Smooth muscle cell of the brain vasculature (primary cell): ENCODE measurements at regions not wholly inside any gene's neighbourhood (a gene's known extent, or its start where the extent isn't known, plus 50 kb on each side); places are given as distances from the start of the nearest gene placed in this dataset.
"Not testable (repeated sequence)": the region's sequence is repeated elsewhere in the genome, so short reads cannot be mapped to it uniquely, and the experiment has no call there.

Experiments
- DNase-seq: peaks from one replicate; pipeline ENCODE4 v3.0.0-alpha.2; 2012; ENCODE audit warnings: low read depth, low spot score

- DNase-seq = no peak
These were observed 76.2 kb upstream of the TOP3B start for GRCh38 chr22:22058633-22059290.

GRCh38 chr22:22057617-22058378 lies 75.2 kb upstream of the TOP3B start:
- DNase-seq = no peak

DNA sequence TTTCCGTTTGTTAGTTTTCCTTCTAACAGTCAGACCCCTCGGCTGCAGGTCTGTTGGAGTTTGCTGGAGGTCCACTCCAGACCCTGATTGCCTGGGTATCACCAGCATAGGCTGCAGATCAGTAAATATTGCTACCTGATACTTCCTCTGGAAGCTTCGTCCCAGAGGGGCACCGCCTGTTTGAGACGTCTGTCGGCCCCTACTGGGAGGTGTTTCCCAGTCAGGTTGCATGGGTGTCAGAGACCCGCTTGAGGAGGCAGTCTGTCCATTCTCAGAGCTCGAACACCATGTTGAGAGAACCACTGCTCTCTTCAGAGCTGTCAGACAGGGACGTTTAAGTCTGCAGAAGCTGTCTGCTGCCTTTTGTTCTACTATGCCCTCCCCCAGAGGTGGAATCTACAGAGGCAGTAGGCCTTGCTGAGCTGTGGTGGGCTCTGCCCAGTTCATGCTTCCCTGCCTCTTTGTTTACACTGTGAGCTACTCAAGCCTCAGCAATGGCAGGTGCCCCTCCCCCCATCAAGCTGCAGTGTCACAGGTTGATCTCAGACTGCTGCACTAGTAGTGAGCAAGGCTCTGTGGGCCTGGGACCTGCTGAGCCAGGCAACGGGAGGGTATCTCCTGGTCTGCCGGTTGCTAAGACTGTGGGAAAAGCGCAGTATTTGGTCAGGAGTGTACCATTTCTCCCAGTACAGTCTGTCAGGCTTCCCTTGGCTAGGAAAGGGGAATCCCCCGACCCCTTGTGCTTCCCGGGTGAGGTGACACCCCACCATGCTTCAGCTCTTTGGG lies 74.4 kb upstream of the TOP3B start:
- not testable (repeated sequence) for DNase-seq

DNA sequence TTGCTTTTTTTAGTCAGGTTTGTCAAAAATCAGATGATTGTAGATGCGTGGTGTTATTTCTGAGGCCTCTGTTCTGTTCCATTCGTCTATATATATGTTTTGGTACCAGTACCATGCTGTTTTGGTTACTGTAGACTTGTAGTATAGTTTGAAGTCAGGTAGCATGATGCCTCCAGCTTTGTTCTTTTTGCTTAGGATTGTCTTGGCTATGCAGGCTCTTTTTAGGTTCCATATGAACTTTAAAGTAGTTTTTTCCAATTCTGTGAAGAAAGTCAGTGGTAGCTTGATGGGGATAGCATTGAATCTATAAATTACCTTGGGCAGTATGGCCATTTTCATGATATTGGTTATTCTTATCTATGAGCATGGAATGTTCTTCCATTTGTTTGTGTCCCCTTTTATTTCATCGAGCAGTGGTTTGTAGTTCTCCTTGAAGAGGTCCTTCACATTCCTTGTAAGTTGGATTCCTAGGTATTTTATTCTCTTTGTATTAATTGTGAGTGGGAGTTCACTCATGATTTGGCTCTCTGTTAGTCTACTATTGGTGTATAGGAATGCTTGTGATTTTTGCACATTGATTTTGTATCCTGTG lies 70.1 kb upstream of the TOP3B start:
- DNase-seq = not testable (repeated sequence)

DNA sequence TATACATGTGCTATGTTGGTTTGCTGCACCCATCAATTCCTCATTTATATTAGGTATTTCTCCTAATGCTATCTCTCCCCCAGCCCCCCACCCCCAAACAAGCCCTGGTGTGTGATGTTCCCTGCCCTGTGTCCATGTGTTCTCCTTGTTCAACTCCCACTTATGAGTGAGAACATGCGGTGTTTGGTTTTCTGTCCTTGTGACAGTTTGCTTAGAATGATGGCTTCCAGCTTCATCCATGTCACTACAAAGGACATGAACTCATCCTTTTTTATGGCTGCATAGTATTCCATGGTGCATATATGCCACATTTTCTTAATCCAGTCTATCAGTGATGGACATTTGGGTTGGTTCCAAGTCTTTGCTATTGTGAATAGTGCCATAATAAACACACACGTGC lies 68.4 kb upstream of the TOP3B start:
- not testable (repeated sequence) for DNase-seq

GRCh38 chr22:22050141-22050775 lies 67.7 kb upstream of the TOP3B start:
- no peak for DNase-seq

GRCh38 chr22:22049684-22050083 lies 67.1 kb upstream of the TOP3B start:
- no peak for DNase-seq

DNA sequence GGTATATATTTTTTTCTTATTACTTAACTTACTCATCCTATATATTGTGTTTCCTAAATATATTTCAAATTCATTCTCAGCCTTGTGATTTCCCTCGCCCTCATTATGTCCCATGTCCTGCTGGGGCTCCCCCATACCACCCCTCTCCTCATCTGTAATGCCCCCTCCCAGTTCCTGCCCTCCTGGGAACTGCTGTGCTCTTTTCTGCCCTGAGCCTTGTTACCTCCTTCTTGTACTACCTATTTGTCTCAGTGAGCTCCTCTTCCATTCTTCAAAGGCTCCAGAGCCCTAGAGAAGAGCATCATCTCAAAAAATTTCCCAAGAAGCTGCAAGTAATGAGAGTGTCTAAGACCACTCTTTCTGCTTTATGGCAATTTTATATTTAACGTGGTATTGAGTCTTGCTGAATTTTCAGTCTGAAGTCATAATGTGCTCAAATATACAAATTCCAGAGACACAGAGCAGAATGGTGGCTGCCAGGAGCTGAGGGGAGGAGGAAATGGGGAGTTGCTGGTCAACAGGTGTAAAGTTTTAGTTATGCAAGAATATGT lies 66.5 kb upstream of the TOP3B start:
- DNase-seq = no peak

GRCh38 chr22:22048318-22048942 lies 65.8 kb upstream of the TOP3B start:
- DNase-seq = no peak

- DNase-seq = no peak
These were observed 65.2 kb upstream of the TOP3B start for GRCh38 chr22:22047776-22048175.

GRCh38 chr22:22047266-22047665 lies 64.7 kb upstream of the TOP3B start:
- no peak for DNase-seq

DNA sequence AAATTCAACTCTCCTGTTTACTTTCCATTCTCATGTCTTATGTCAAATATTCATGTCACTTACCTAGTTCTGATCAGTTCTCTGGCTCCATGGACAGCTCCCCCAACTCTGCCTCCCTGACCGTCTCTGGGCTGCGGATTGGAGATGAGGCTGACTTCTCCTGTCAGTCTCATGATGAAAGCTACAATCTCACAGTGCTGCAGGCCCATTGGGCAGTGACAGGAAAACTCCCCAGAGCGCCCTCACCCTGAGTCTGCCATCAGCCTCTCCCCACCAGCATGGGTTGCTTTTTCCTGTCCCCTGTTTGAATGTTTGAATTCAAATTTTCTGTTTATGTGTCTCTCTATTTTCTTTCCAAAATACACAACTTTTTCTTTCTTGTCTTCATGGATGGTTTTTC lies 63.8 kb upstream of the TOP3B start:
- DNase-seq = no peak

GRCh38 chr22:22045571-22046335 lies 63.2 kb upstream of the TOP3B start:
- DNase-seq = no peak

- DNase-seq = no peak
These were observed 61.6 kb upstream of the TOP3B start for GRCh38 chr22:22044153-22044552.

DNA sequence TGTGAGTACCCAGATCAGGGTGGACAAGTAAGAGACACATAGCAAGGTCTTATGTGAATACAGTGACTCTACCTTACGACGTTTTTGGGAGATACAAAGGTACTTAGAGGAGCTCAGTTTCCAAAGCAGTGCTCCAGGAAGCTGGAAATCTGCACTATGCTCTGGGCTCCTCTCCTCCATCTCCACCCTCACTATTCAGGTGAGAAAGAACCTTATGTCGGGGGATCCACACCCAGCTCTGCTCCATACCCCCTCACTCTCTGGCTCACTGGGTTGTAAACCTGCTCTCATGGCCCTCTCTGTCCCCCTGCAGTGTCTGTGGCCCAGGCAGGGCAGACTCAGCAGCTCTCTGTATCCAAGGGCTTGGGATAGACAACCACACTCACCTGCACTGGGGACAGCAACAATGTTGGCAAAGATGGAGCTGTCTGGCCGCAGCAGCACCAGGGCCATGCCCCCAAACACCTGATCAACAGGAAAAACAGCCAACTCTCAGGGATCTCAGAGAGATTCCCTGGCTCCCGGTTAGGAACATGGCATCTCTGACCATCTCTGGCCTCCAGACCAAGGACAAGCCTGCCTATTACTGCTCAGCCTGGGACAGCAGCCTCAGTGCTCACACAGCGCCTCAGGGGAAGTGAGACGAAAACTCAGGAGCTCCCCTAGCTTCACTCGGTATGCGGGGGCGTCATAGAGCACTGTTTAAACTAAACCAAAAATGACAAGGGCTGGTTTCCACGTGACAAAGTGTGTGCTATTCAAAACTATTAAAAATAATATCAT lies 60.9 kb upstream of the TOP3B start:
- DNase-seq = no peak

- DNase-seq = no peak
These were observed 60.2 kb upstream of the TOP3B start for GRCh38 chr22:22042599-22043295.

- no peak for DNase-seq
These were observed 59.4 kb upstream of the TOP3B start for GRCh38 chr22:22042009-22042408.

GRCh38 chr22:22040908-22041307 lies 58.3 kb upstream of the TOP3B start:
- no peak for DNase-seq

- DNase-seq = no peak
These were observed 57.9 kb upstream of the TOP3B start for GRCh38 chr22:22040472-22040871.
